ENCODE measurements at regions not wholly inside any gene's neighbourhood (a gene's known extent, or its start where the extent isn't known, plus 50 kb on each side); places are given as distances from the start of the nearest gene placed in this dataset.
"Not testable (repeated sequence)": the region's sequence is repeated elsewhere in the genome, so short reads cannot be mapped to it uniquely, and the experiment has no call there.

DNA sequence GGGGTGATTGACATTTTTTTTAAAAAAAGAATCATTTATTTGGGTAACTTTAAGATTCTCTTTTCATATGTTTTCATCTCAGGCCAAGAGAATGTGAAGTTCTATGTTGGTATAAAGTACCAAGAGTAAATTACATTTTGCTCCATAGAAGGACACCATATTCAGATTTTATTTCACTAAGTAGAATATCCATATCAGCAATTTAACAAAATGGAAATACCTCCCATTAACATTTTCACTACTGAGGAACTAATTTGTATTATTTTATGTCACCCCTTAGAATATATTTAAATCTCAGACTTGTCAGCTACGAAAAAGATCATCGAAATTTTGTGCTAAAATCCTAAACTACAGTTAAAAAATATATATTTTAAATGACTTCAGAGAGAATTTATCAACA lies 274.3 kb downstream of the SEMA3D start:
- FAIRE-seq (peak; percentile 37), DNase-seq (no peak)
- TF ChIP-seq, protein P1, sequence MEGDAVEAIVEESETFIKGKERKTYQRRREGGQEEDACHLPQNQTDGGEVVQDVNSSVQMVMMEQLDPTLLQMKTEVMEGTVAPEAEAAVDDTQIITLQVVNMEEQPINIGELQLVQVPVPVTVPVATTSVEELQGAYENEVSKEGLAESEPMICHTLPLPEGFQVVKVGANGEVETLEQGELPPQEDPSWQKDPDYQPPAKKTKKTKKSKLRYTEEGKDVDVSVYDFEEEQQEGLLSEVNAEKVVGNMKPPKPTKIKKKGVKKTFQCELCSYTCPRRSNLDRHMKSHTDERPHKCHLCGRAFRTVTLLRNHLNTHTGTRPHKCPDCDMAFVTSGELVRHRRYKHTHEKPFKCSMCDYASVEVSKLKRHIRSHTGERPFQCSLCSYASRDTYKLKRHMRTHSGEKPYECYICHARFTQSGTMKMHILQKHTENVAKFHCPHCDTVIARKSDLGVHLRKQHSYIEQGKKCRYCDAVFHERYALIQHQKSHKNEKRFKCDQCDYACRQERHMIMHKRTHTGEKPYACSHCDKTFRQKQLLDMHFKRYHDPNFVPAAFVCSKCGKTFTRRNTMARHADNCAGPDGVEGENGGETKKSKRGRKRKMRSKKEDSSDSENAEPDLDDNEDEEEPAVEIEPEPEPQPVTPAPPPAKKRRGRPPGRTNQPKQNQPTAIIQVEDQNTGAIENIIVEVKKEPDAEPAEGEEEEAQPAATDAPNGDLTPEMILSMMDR (IDR thresholded peaks at IDR 0.05; ENCODE audit: borderline replicate concordance, extremely low read depth, insufficient read depth): no peak
- intact Hi-C loops (cut with DNase I): no loop called here
- no peaks in the 10 kb centered on the region for H3K4me1 ChIP-seq (ENCODE audit: control insufficient read depth in 2 of 3, insufficient read depth in 2 of 3, low read depth in 1 of 3, low read length in 3 of 3)
- H3K36me3 ChIP-seq (ENCODE audit: control insufficient read depth in 2 of 3, insufficient read depth in 3 of 3, low read length in 3 of 3): no peaks in the 10 kb centered on the region
- no peak overlapping the region for H3K4me3 ChIP-seq (ENCODE audit: low read length in 3 of 3)
- no peak overlapping the region for H3K27ac ChIP-seq (ENCODE audit: low read depth in 2 of 2, low read length in 2 of 2)
- no peaks in the 10 kb centered on the region for H3K9me3 ChIP-seq (ENCODE audit: control insufficient read depth in 2 of 3, insufficient read depth in 1 of 3, low read length in 3 of 3)
- no peaks in the 10 kb centered on the region for H3K27me3 ChIP-seq (ENCODE audit: control insufficient read depth, insufficient read depth, low read length)
- H3K9ac ChIP-seq (ENCODE audit: low read length in 3 of 3): no peak overlapping the region

DNA sequence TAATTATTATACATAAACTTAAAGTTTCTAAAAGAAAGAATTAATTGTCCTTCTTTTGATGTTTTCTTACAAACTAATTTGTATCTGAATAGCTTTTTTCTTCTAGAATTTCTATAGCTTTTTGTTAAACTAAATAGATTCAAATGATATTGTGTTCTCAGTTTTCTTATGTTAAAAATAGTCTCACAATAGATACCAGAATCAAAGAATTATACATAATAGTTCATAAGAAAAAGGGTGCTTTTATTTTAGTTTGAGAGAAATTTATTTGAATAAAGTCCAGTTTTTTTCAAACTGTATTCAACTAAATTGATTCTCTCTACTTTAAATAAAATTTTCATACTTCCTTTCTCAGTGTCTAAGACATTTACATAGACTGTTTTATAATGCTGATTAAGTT lies 274.8 kb downstream of the SEMA3D start:
- no peaks in the 10 kb centered on the region for H3K27me3 ChIP-seq (ENCODE audit: control insufficient read depth, insufficient read depth, low read length)
- H3K4me3 ChIP-seq (ENCODE audit: low read length in 3 of 3): no peak overlapping the region
- H3K4me1 ChIP-seq (ENCODE audit: control insufficient read depth in 2 of 3, insufficient read depth in 2 of 3, low read depth in 1 of 3, low read length in 3 of 3): no peaks in the 10 kb centered on the region
- no peak overlapping the region for H3K27ac ChIP-seq (ENCODE audit: low read depth in 2 of 2, low read length in 2 of 2)
- no peak for DNase-seq
- no peak for FAIRE-seq
- H3K36me3 ChIP-seq (ENCODE audit: control insufficient read depth in 2 of 3, insufficient read depth in 3 of 3, low read length in 3 of 3): no peaks in the 10 kb centered on the region
- intact Hi-C loops (cut with DNase I): no loop called here
- TF ChIP-seq, protein P1 (IDR thresholded peaks at IDR 0.05; ENCODE audit: borderline replicate concordance, extremely low read depth, insufficient read depth): no peak
- H3K9ac ChIP-seq (ENCODE audit: low read length in 3 of 3): no peak overlapping the region
- H3K9me3 ChIP-seq (ENCODE audit: control insufficient read depth in 2 of 3, insufficient read depth in 1 of 3, low read length in 3 of 3): no peaks in the 10 kb centered on the region

DNA sequence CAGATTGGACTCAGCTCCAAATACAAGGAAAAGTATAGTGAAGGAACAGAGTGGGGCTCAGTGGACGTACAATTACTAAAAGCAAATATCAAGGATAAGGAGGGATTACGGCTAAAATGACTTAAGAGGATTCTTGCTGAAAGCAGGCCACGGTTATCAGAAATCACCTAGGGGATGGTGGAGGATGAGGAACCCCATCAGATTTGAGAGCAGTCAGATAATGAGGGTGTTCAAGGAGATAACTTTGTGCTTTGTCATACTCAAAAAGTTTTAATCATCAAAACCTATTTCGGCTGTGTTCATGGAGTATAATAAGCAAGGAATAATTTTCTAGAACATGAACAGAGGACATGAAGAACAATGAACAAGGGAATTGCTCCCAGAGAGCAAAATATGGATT lies 275.8 kb downstream of the SEMA3D start:
- Histone ChIP-seq H3K27ac (ENCODE audit: low read depth in 2 of 2, low read length in 2 of 2) (no peak overlapping the region), H3K27me3 (ENCODE audit: control insufficient read depth, insufficient read depth, low read length) (no peaks in the 10 kb centered on the region), H3K9me3 (ENCODE audit: control insufficient read depth in 2 of 3, insufficient read depth in 1 of 3, low read length in 3 of 3) (no peaks in the 10 kb centered on the region), H3K4me1 (ENCODE audit: control insufficient read depth in 2 of 3, insufficient read depth in 2 of 3, low read depth in 1 of 3, low read length in 3 of 3) (no peaks in the 10 kb centered on the region), H3K9ac (ENCODE audit: low read length in 3 of 3) (no peak overlapping the region), H3K36me3 (ENCODE audit: control insufficient read depth in 2 of 3, insufficient read depth in 3 of 3, low read length in 3 of 3) (no peaks in the 10 kb centered on the region), H3K4me3 (ENCODE audit: low read length in 3 of 3) (no peak overlapping the region)
- intact Hi-C loops (cut with DNase I): no loop called here
- DNase-seq (no peak), FAIRE-seq (no peak)
- TF ChIP-seq, protein P1 (IDR thresholded peaks at IDR 0.05; ENCODE audit: borderline replicate concordance, extremely low read depth, insufficient read depth): no peak

DNA sequence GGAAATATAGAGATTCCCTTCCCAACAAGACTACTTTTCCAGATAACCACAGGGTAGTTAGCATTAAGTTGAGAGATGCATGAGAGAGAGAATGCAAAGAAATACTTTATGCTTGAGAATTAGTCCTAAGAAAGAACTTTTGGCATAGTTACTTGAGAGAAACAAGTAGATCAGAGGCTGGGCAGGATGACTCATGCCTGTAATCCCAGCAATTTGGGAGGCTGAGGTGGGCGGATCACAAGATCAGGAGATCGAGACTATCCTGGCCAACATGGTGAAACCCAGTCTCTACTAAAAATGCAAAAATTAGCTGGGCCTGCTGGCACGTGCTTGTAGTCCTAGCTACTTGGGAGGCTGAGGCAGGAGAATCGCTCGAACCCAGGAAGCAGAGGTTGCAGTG lies 276.5 kb downstream of the SEMA3D start:
- H3K27ac ChIP-seq (ENCODE audit: low read depth in 2 of 2, low read length in 2 of 2); H3K27me3 ChIP-seq (ENCODE audit: control insufficient read depth, insufficient read depth, low read length); H3K9me3 ChIP-seq (ENCODE audit: control insufficient read depth in 2 of 3, insufficient read depth in 1 of 3, low read length in 3 of 3); intact Hi-C loops (cut with DNase I); H3K9ac ChIP-seq (ENCODE audit: low read length in 3 of 3); FAIRE-seq; H3K4me3 ChIP-seq (ENCODE audit: low read length in 3 of 3); DNase-seq; H3K36me3 ChIP-seq (ENCODE audit: control insufficient read depth in 2 of 3, insufficient read depth in 3 of 3, low read length in 3 of 3); H3K4me1 ChIP-seq (ENCODE audit: control insufficient read depth in 2 of 3, insufficient read depth in 2 of 3, low read depth in 1 of 3, low read length in 3 of 3): not testable (repeated sequence)

Data from kidney (tissue), 13 donors.